ENCODE measurements at regions not wholly inside any gene's neighbourhood (a gene's known extent, or its start where the extent isn't known, plus 50 kb on each side); places are given as distances from the start of the nearest gene placed in this dataset.
"Not testable (repeated sequence)": the region's sequence is repeated elsewhere in the genome, so short reads cannot be mapped to it uniquely, and the experiment has no call there.

DNA sequence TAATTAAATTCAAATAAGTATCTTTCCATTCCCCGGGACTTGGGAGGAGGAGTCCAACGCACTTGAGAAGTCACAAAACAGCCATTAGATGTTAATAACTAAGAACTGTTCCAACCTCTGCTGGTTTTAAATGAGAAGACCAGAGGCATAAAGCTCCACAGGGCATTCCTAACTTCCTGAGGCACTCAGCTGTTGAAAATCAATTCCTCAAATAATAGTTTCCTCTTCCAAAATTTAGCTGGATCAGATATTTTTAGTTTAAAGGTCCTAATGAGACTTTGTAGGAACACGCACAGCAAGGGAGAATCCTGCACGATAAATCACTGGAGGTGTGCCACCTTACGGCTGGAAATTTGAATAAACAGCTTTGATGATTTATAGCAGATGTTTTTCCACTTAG, 504.3 kb upstream of the ZFP42 start:
- DNase-seq (ENCODE audit: low read depth, low spot score) = no peak
- H3K27ac ChIP-seq = no peak overlapping the region

DNA sequence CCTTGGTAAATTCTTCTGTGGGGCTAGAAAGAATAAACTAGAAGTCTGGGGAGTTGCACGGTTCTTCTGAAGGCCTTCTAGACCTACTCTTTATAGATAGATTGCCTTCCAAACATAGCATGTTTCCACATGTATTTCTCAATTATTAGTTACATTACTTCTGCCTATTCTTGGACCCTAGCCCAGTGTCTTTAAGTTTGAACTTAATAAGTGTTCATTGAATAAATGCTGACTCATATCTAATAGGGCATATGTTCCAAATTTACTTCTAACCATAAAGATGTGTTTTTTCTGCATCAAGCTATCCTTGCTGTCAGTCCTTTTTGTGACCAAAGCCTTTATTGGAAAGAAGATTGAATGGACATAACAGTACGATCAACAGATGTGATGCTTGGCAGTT, 503.6 kb upstream of the ZFP42 start:
- no peak for DNase-seq (ENCODE audit: low read depth, low spot score)
- no peak overlapping the region for H3K27ac ChIP-seq

DNA sequence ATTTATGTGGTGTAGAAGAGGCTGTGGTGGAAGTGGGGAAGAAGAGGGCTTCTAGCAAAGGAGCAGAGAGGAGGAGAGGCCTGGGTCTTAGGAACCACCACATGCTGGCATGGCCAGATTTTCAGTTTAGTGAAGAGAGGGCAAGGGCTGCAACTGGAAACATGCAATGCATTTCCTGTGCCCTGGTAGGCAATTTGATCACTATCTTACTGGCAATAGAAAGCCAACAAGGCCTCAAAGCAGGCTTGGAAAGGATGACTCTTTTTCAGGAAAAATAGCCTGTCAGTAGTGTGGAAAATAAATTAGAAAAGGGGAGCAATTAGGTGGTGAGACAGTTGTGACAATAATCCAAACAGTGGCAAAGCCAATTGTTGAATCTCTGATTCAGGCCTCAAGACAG, 501.9 kb upstream of the ZFP42 start:
- H3K27ac ChIP-seq = no peak overlapping the region
- no peak for DNase-seq (ENCODE audit: low read depth, low spot score)

DNA sequence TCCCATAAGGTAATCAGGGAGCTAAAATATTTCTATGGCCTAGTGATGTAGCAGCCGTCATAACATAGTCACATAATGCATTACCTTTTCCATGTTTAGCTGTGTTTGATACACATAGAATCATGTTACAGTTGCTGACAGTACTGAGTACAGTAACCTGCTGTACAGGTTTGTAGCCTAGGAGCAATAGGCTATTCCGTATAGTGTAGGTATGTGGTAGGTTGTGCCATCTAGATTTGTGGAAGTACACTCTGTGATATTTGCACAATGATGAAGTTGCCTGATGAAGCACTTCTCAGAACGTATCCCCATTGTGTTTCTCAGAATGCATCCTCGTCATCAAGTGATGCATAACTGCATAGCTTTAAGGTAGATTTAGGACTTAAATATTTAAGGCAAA, 495.6 kb upstream of the ZFP42 start:
- H3K27ac ChIP-seq = no peak overlapping the region
- peak; percentile 39 for DNase-seq (ENCODE audit: low read depth, low spot score)

DNA sequence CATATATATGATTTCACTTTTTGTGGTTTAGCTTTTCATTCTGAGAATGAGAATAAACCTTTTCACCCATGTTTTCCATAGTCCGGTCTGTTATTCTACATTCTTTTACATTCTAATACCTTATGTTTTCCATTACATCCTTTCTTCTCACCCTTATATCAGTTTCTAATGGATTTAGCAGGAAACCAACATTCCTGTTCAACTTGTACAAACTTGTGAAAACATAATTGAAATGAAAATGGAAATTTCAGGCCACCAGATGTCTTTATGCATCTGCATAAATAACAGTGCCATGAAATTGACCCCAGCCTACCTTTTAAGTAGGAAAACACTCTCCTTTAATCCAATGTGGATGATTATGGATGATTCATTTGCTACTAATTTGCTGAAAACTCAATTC, 494.8 kb upstream of the ZFP42 start:
- no peak for DNase-seq (ENCODE audit: low read depth, low spot score)

DNA sequence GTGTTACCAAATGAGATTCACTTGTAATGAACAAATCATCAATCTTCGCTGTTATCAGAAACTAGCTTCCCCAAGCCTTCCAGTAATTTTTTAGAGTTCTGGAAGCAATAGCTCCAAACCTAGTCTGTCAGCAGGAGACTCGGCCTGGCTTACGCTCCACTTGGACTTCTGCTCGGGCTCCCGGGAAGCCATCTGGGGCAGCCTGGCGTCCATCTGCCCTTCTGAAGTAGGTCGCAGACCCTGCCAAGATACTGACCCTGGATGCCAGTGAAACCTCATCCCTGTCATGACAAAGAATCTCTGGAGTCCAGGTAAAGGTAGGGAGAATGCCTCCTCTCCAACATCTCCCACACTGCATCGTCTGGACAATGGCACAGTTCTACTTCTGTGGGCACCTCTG, 493.8 kb upstream of the ZFP42 start:
- H3K27ac ChIP-seq = no peak overlapping the region

More for the DNA sequence above, 494.8 kb upstream of the ZFP42 start:
- no peak overlapping the region for H3K27ac ChIP-seq

DNA sequence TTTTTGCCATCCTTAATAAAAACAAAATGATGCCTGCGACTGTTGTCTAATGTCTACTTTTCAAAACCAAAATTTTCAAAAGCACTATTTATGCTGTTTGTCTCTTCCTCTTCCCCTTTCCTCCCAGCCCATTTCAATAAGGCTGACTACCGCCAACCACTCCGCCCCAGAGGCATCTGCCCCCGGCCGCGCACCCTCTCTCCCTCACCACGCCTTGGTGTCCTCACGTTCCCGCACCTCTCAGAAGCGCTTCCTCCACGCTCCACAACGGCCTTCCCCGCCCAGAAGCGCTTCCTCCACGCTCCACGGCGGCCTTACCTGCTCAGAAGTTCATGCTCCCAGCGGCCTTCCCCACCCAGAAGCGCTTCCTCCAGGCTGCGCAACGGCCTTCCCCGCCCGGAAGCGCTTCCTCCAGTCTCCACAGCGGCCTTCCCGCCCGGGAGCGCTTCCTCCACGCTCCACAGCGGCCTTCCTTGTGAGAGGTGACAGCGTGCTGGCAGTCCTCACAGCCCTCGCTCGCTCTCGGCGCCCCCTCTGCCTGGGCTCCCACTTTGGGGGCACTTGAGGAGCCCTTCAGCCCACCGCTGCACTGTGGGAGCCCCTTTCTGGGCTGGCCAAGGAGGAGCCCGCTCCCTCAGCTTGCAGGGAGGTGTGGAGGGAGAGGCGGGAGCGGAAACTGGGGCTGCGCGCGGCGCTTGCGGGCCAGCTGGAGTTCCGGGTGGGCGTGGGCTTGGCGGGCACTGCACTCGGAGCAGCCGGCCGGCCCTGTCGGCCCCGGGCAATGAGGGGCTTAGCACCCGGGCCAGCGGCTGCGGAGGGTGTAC, 490.4 kb upstream of the ZFP42 start:
- H3K27ac ChIP-seq = no peak overlapping the region
- DNase-seq (ENCODE audit: low read depth, low spot score) = no peak

More for the DNA sequence above, 493.8 kb upstream of the ZFP42 start:
- no peak for DNase-seq (ENCODE audit: low read depth, low spot score)

DNA sequence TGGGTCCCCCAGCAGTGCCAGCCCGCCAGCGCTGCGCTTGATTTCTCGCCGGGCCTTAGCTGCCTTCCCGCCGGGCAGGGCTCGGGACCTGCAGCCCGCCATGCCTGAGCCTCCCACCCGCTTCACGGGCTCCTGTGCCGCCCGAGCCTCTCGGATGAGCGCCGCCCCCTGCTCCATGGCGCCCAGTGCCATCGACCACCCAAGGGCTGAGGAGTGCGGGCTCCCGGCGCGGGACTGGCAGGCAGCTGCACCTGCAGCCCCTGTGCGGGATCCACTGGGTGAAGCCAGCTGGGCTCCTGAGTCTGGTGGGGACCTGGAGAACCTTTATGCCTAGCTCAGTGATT, 489.8 kb upstream of the ZFP42 start:
- not testable (repeated sequence) for DNase-seq (ENCODE audit: low read depth, low spot score); H3K27ac ChIP-seq

DNA sequence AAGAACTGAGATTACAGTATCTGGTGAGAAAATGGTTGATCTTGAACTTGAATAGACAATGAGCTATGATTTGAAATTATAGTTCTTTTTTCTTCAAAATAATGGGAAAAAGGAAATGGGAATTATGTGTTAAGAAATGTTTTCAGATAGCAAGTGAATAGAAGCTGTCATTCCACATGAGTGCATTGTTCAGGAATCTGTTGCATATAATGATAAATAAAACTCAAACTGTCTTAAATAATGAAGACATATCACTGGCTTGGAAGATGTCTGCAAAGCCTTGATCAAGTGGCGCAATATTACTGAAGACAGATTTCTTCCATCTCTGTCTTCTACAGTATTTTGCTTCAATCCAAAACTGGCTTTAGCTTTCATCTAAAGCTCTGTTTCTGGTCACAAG, 479.3 kb upstream of the ZFP42 start:
- no peak overlapping the region for H3K27ac ChIP-seq

DNA sequence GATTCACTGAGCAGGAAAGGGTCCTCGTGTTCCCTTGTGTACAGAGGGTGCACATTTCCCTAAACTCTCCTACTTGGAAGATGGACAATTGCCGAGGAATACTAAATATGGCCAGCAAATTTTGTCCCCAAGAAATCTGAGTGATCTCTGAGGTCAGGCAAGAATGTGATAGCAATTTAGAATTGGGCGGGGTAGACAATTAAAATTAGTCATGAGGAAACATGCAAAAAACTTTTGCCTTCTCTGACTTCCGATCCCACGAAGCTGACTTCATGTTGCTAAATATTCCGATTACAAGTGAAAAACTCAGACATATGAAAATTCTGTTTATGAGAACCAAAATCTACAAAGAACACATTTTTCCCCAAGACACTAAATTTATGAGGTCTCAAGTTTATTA, 453.9 kb upstream of the ZFP42 start:
- H3K27ac ChIP-seq = no peak overlapping the region
- no peak for DNase-seq (ENCODE audit: low read depth, low spot score)

More for the DNA sequence above, 479.3 kb upstream of the ZFP42 start:
- DNase-seq (ENCODE audit: low read depth, low spot score) = no peak

DNA sequence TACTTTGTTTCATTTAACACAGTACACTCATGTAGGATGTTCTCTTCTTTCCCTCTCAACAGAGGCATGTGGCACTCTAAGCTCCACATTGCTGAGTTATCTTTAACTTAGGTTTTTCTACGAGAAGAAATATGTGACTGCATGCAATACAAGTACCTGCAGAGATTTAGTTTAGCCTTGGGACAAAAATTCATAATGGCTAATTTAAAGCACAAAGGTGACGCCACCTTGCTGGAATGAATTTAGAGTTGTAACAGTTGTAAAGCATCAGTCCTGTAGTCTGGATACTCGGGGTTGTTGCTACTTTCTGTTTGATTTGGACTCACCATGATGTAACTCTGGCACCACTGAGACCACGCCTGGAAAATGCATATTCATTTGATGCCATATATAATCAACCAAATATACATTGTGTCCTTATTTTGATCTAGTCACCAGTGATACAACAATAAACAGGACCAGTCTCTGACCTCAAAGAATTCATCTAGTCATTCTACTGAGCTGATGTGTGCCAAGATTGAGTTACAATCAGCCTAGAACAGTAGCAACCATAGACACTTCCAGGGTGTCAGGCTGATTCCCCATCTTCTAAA, 451.0 kb upstream of the ZFP42 start:
- no peak overlapping the region for H3K27ac ChIP-seq
- DNase-seq (ENCODE audit: low read depth, low spot score) = no peak

DNA sequence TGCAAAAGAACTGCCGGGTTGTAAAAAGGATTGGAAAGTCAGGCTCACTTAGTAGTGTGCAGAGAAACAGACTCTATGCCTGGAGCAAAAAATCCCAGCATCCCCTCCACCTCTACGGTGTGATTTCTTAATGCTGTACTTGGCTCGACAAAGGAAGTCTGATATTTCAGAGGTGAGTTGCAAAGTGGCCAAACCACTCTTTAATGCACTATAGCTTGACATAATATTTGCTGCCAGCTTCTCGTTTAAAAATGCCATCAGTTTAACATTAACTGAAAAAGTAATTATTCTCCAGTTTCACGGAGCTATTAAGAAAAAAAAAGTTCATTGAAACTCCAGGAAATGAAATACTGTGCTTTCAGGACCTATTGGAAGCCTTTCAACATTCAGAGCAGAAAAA, 448.3 kb upstream of the ZFP42 start:
- DNase-seq (ENCODE audit: low read depth, low spot score) = no peak
- H3K27ac ChIP-seq = peak overlapping the region; percentile 56

DNA sequence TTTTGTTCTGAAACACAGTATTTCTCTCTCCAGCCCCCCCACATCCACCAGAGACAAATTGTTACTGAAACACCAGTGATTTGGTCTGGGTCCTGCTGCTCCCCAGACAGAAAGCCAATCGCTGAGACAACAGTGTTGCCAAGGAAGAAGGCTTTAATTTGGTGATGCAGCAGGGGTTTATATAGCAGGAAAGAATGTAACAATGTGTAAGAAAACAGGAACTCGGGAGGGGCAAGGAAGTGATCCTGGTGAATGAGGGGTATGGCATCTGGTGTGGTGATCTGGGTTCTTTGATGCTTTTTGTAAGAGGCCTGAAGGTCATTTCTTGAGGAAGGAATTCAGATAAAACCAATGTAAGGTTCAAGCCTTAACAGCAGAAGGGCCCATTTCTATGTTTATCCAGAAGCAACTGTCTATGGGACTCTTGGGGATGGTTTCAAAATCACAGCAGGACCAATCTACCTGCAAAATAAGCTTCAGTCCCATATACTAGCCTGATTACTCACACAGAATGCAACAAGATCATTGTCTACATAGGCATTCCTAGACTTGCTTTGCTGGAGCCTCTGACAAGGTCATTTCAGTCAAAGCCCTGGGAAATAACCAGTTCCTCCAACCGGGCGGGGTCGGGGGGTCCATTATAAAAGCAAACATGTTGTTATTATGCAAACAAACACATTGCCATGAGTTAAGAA, 445.2 kb upstream of the ZFP42 start:
- DNase-seq (ENCODE audit: low read depth, low spot score) = no peak
- peak overlapping the region; percentile 82 for H3K27ac ChIP-seq

DNA sequence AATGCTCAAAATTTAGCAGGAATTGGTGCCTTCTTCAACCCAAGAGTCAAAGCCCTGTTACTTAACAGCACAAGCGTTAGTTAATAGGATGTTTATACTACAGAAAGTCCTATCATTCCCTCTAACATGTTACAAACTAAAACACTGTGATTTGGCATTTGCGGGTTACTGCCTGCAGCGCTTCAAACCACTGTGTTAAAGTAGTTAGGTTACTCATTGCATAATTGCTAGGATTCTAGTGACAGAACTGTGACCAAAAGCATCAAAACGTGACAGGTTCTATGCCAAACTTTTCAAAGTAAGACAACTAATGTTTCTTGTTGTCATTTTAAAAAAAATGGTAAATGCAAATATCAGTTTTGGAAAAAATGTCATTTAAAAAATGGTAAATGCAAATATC, 442.8 kb upstream of the ZFP42 start:
- no peak for DNase-seq (ENCODE audit: low read depth, low spot score)
- no peak overlapping the region for H3K27ac ChIP-seq

DNA sequence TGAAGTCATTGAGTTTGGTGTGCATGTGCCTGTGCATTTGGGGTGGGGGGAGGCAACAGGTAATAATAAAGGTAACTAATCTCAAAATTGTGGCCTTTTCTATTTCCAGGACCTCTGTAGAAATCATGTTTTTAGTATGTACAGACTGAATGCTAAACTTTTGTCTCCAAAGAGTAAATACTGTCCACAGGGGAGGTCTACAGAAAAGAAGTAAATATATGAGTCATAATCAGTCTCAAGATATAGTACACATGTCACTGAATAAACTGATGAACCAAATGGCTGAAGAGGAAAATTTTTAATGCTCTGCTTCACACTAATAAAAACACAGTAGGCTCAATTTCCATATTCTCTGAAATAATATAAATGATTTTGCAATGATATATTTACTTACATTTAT, 440.4 kb upstream of the ZFP42 start:
- DNase-seq (ENCODE audit: low read depth, low spot score) = no peak
- H3K27ac ChIP-seq = no peak overlapping the region

DNA sequence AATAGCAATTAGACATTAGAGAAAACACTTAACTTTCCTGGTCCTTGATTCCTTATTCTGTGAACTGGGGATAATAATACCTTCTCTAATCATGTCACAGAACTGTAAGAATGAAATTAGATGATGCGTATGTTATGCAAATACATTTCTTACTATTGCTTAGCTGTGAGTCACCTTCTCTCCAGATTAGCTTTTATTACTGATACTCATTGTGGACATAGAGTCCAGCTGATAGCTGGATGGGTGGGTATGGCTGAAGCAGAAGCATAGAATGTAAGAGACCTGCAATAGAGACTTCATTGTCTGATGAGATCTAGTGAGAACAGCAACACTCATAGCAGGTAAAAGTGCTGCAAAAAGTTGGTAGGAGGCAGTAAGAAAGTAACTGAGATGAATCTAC, 437.2 kb upstream of the ZFP42 start:
- peak overlapping the region; percentile 4 for H3K27ac ChIP-seq
- DNase-seq (ENCODE audit: low read depth, low spot score) = peak; percentile 43

DNA sequence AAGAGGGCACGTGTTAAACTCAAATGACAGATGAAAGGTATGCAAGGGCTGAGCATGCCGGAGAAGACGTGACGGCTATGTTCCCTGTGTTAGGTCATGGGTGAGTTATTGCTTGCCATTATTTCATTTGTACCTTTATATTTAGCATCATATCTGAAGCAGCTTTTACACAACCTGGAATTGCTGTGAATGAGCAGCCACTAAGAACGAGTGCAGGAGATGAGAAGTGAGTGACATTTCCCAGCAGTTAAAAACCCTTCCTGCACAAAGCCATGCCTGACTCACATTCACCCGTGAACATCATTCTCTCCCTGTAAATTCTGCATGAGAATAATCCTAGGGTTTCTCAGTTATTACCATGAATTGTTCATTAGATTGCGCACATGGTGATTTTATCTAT, 433.2 kb upstream of the ZFP42 start:
- DNase-seq (ENCODE audit: low read depth, low spot score) = no peak

DNA sequence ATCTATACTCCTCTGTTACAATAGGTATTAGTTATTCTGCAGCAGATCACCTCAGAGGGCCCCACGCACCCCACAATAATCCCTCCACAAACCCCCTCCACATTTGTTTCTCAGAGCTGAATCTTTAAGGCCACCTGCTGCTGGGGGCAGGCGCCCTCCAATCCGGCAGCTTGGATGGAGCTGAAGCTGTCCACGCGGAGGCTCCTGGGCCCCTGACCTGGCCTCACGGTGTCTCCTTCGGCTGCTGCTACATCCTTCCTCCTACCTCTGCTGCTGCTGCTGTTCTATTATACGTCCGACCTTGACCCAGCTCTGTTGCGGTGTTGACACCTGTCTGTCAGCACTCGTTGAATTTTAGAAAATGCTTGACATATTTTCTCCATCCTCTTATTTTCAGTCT, 430.2 kb upstream of the ZFP42 start:
- no peak overlapping the region for H3K27ac ChIP-seq
- no peak for DNase-seq (ENCODE audit: low read depth, low spot score)

More for the DNA sequence above, 433.2 kb upstream of the ZFP42 start:
- H3K27ac ChIP-seq = no peak overlapping the region

DNA sequence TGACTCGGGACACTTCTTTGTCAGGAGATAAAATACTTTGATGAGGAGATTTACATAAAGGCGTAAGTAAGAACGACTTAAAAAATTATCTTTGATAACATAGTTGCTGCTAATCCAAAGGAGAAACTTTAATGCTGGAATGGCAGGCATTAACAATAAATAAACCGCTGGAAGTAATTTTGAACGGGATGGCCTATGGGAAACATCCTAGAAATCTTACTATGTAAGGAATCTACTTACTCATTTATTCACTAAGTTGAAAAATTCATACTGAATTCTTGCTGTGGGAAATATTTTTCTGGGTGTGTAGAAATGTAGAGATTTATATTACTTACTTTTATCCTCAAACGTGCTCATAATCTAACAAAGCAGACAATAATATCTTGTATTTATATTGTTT, 425.7 kb upstream of the ZFP42 start:
- no peak overlapping the region for H3K27ac ChIP-seq
- DNase-seq (ENCODE audit: low read depth, low spot score) = no peak

DNA sequence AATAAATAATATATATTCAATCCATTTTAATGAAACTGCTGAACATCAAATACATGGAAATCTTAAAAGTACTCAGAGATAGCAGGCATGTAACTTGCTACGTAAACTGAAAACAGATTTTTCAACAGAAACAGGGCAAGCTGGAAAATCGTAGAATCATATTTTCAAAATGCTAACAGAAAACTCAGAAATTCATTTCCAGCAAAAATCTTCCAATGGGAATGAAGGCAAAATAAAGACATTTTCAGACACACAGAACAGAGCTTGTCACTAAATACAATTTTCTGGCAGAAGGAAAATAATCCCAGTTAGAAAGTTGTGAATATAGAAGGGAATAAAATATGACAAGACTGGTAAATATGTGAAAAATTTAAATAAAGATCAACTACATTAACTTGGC, 419.9 kb upstream of the ZFP42 start:
- no peak for DNase-seq (ENCODE audit: low read depth, low spot score)
- H3K27ac ChIP-seq = no peak overlapping the region

DNA sequence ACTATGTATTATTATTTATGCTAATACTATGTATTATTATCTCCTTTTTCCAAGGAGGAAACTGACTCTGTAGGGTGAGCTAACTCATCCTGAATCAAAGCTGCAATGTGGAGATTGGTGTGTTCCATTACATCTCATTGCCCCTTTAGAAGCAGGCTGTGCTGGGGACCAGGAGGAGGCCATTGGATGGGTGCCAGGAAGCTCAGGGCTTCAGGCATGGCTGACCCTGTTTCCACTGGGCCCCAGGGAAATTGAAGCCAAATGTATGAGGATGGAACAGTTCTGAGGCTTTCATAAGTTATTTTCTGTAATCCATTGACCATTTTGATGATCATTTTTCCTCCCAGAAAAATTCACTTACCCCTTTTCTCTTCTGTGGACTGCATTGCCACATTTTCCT, 418.8 kb upstream of the ZFP42 start:
- no peak for DNase-seq (ENCODE audit: low read depth, low spot score)
- H3K27ac ChIP-seq = no peak overlapping the region
